Neural progenitor cell (in vitro differentiated cells): ENCODE measurements at regions not wholly inside any gene's neighbourhood (a gene's known extent, or its start where the extent isn't known, plus 50 kb on each side); places are given as distances from the start of the nearest gene placed in this dataset.

Source experiments
- CTCF ChIP-seq: fragments of 200-600 bp; sonication (generic); IDR thresholded peaks from 2 replicates; pipeline ENCODE4 v1.5.1; 2017; ENCODE audit warnings: antibody characterized with exemption, mild to moderate bottlenecking
- EZH2 ChIP-seq: fragments of 200-600 bp; sonication (generic); IDR thresholded peaks from 2 replicates; pipeline ENCODE4 v1.6.1; 2017; ENCODE audit warnings: antibody characterized with exemption, mild to moderate bottlenecking, moderate library complexity
- EZH2phosphoT487 ChIP-seq: fragments of 200-600 bp; sonication (generic); IDR thresholded peaks from 2 replicates; pipeline ENCODE4 v1.6.1; 2017; ENCODE audit warnings: antibody characterized with exemption

GRCh38 chr9:90368928-90369327, 273.7 kb downstream of the DIRAS2 start:
- TF ChIP-seq CTCF (no peak), EZH2 (no peak), EZH2phosphoT487 (no peak)
